Neural cell (in vitro differentiated cells): ENCODE measurements at regions not wholly inside any gene's neighbourhood (a gene's known extent, or its start where the extent isn't known, plus 50 kb on each side); places are given as distances from the start of the nearest gene placed in this dataset.

Source experiments
- CTCF ChIP-seq: fragments of 450-650 bp; IDR thresholded peaks from 2 replicates; pipeline ENCODE4 v1.5.1; 2014; ENCODE audit warnings: antibody characterized with exemption, mild to moderate bottlenecking, moderate library complexity; ENCODE audit not compliant: poor library complexity, severe bottlenecking
- EP300 ChIP-seq: fragments of 450-650 bp; conservative IDR thresholded peaks from 2 replicates; pipeline ENCODE4 v1.6.1; 2014; ENCODE audit warnings: antibody characterized with exemption, mild to moderate bottlenecking, moderate library complexity; ENCODE audit not compliant: poor library complexity, severe bottlenecking
- EZH2 ChIP-seq: fragments of 200-600, 300-800 bp; shearing (Covaris generic), sonication (generic); IDR thresholded peaks from 2 replicates; pipeline ENCODE4 v1.6.1; 2014; ENCODE audit warnings: antibody characterized with exemption, low read length, borderline replicate concordance, mild to moderate bottlenecking; ENCODE audit not compliant: insufficient read depth, poor library complexity, severe bottlenecking
- POLR2AphosphoS5 ChIP-seq: IDR thresholded peaks from 2 replicates; pipeline ENCODE4 v1.6.1; 2012
- RAD21 ChIP-seq: fragments of 450-650 bp; conservative IDR thresholded peaks from 2 replicates; pipeline ENCODE4 v1.6.1; 2014; ENCODE audit warnings: antibody characterized with exemption, mild to moderate bottlenecking, moderate library complexity
- SMC3 ChIP-seq: fragments of 450-650 bp; conservative IDR thresholded peaks from 2 replicates; pipeline ENCODE4 v1.6.1; 2014; ENCODE audit warnings: antibody characterized with exemption, mild to moderate bottlenecking, moderate library complexity; ENCODE audit not compliant: poor library complexity

DNA sequence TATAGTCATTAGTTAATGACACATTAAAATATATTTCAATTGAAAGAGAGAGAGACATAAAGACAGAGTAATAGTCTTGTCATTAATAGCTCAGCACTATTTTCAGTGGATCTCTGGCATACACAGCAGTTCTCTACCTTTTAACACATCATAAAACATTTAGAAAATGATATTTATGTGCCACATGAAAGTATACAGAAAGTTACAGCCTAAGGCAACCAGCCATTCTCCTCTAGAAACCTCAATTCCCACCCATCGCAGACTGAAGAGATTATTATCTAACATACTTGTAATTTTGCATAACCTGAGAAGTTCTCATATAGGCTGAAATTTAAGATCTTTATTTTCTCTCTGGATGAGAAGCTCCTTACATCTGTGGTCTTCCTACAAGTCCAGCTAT lies 58.7 kb upstream of the FAM83B start:
- no peak for TF ChIP-seq RAD21
- no peak for TF ChIP-seq CTCF
- TF ChIP-seq SMC3, result no peak
- no peak for TF ChIP-seq POLR2AphosphoS5
- no peak for TF ChIP-seq EP300
- no peak for TF ChIP-seq EZH2
